ENCODE measurements at regions not wholly inside any gene's neighbourhood (a gene's known extent, or its start where the extent isn't known, plus 50 kb on each side); places are given as distances from the start of the nearest gene placed in this dataset.

DNA sequence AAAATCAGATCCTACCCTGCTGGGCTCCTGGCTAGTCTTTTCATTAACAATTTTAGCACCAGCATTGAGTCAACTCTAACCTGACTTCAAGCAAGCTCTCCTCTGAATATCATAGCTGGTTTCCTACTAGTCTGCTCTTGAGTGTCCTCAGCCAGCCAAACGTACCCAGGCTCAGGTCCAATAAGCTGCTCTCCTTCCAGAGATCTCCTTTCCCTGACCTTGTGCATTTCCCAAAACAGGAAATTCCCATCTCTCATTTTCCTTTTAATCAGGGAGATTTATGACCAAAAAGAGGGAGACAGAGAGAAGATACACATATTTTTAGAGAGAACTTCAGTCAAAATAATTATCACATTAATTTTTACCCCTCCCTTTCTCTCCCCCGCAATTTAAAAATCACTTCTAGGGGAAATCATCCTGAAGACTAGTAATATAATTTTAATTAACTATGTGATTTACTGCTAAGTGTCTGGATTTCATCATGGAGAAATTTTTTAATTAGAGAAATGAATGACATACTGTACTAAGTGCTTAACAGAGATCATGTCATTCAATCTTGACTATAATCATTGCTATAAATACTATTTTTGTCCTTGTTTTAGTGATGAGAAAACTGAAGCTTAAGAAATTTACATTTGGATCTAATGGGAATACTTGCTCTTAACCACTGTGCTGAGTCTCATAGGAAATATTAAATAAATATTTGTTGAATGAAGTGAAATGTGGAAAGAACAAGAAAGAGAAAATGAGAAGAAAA lies 421.7 kb upstream of the INTU start:
- no peak for TF ChIP-seq POLR2A (IDR thresholded peaks at IDR 0.05; ENCODE audit: low read depth, low read length)
- no peak for TF ChIP-seq POLR2AphosphoS5 (IDR thresholded peaks at IDR 0.05; ENCODE audit: insufficient read depth, low read depth, low read length)
- TF ChIP-seq EZH2 (IDR thresholded peaks at IDR 0.05; ENCODE audit: borderline replicate concordance, low read depth, low read length, severe bottlenecking): no peak
- TF ChIP-seq MAX (IDR thresholded peaks at IDR 0.05; ENCODE audit: insufficient read depth, insufficient read length): no peak
- no peak for TF ChIP-seq CTCF (IDR thresholded peaks at IDR 0.05; ENCODE audit: extremely low read depth in 1 of 2, insufficient read depth in 1 of 2, low read depth in 1 of 2, low read length in 2 of 2)
- TF ChIP-seq GATA2 (IDR thresholded peaks at IDR 0.05; ENCODE audit: insufficient read depth, insufficient read length, low read depth, low read length): no peak
- no peak for TF ChIP-seq JUN (IDR thresholded peaks at IDR 0.05; ENCODE audit: borderline replicate concordance, insufficient read depth, insufficient read length, low read depth)
- no peak for TF ChIP-seq FOS (IDR thresholded peaks at IDR 0.05; ENCODE audit: borderline replicate concordance, insufficient read depth, low read length)
- TF ChIP-seq MYC (IDR thresholded peaks at IDR 0.05; ENCODE audit: low read depth, low read length): no peak
- Histone ChIP-seq H3K27ac (ENCODE audit: insufficient read depth, low read depth, low read length) (no peak overlapping the region), H3K9me3 (replicated peaks; ENCODE audit: control insufficient read depth, insufficient read depth, low read length) (no peaks in the 10 kb centered on the region), H3K4me1 (ENCODE audit: control insufficient read depth, extremely low read depth, insufficient read depth, low read length) (no peaks in the 10 kb centered on the region), H3K4me3 (replicated peaks in 1 of 3; ENCODE audit: insufficient read depth in 1 of 3, low read depth in 1 of 3, low read length in 3 of 3) (no peak overlapping the region), H3K27me3 (ENCODE audit: control insufficient read depth in 2 of 2, insufficient read depth in 2 of 2, low read length in 2 of 2) (no peaks in the 10 kb centered on the region), H3K79me2 (ENCODE audit: control insufficient read depth, insufficient read depth, low read length) (no peaks in the 10 kb centered on the region), H4K20me1 (replicated peaks; ENCODE audit: control insufficient read depth, extremely low read depth, insufficient read depth, low read length) (no peaks in the 10 kb centered on the region), H3K4me2 (ENCODE audit: insufficient read depth, low read length) (no peak overlapping the region), H2AFZ (ENCODE audit: low read depth, low read length) (no peak overlapping the region), H3K9me1 (replicated peaks; ENCODE audit: control insufficient read depth, extremely low read depth, insufficient read depth, low read length) (no peaks in the 10 kb centered on the region), H3K9ac (replicated peaks; ENCODE audit: extremely low read depth, insufficient read depth, low read length) (no peak overlapping the region), H3K36me3 (ENCODE audit: control insufficient read depth in 2 of 2, extremely low read depth in 1 of 2, insufficient read depth in 2 of 2, low read length in 2 of 2) (no peaks in the 10 kb centered on the region)
- dilution Hi-C loops (cut with MboI; ENCODE audit: extremely low pct_ligation_motif_present, low sequenced_read_pairs): no loop called here
- intact Hi-C loops (cut with micrococcal nuclease): no loop called here
- BruUV-seq (replicated peaks): no TSS peak
- POLR2A ChIA-PET: no interaction called here
- no peak for DNase-seq (ENCODE audit: low read depth, low spot score)
- CTCF ChIA-PET: no interaction called here
- FAIRE-seq: no peak
